A172 (cell line): ENCODE measurements at regions not wholly inside any gene's neighbourhood (a gene's known extent, or its start where the extent isn't known, plus 50 kb on each side); places are given as distances from the start of the nearest gene placed in this dataset.
A peak's percentile ranks its signal among the peaks of the same experiment; 100 is the strongest.
"Not testable (repeated sequence)": the region's sequence is repeated elsewhere in the genome, so short reads cannot be mapped to it uniquely, and the experiment has no call there.

ENCODE experiments used
- DNase-seq: peaks from one replicate; pipeline ENCODE4 v3.0.0-alpha.2; 2015; ENCODE audit warnings: low spot score

DNA sequence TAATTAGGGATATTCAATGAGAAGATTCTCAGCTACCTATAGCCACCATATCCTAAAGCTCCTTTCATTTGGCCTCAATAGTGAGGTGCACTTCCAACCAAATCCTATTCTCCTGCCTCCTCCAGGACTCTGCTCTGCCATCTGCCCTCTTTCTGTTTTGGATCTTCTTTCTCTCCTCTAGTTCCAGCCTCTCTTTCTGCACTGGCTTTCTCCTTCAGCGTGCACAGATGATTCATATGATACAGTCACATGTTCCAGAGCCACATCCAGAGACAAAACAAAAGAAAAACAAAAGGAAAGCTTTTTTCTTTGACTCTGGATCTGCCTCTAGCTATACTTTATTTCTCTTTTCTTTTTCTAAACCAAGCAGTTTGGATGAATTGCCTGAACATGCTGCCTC, 531.9 kb upstream of the MAN1A1 start:
- peak; percentile 24 for DNase-seq

DNA sequence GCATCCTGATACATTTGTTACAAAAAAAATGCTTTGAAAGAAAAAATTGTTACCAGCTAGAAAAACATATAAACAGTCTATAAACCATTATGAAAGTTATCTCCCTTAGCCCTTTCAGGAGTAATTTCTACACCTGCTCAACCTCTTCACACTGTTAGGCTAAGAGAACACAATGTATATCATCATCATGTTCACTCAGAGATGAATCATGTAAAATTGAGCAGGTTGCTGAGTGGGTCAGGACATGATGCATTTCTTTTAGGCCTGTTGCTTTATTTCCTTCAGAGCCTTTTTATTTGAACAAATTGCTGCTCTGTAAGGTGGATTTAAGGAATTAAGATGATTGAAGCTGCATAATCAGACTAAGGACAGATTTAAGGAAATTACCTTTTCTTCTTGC, 531.3 kb upstream of the MAN1A1 start:
- no peak for DNase-seq

DNA sequence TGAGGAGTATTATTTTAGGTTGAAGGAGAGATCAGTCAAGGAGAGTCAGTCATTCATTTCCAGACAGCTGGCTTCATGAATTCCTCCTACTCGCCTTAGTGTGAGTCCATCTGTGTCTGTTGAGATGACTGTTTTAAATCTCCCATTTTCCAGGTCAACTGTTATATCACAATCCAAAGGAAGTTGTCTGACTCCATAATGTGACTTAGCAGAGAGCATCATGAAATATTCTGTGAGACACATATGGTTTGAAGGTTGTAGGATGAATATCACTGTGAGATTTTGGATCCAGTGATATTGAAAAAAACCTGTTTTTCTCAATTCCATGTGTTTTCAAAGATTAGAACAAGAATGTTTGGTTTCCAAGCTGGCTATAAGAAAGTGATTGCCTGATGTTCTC, 530.2 kb upstream of the MAN1A1 start:
- no peak for DNase-seq

GRCh38 chr6:119874381-119874780, 524.8 kb upstream of the MAN1A1 start:
- DNase-seq: no peak

- DNase-seq: no peak
Observed at GRCh38 chr6:119873107-119873506, 523.5 kb upstream of the MAN1A1 start.

DNA sequence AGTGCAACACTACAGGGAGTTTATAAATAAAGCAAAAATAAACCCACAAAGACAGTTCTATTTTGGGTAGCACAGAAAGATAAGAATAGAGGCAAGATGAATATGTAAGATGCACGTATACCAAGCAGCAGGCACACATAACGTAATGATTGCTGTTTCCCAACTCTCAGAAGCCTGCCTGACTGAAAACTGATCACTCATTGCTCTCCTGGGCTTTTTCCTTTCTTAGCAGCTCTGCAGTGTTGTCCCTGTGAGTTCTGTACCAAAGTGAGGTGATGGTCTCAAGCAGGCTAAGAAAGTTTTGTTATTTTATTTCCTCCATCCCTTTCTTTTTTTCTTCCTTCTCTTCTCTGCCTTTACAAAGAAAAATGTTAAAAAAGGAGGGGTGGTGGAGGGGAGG, 522.0 kb upstream of the MAN1A1 start:
- DNase-seq: no peak

- DNase-seq: no peak
Observed at GRCh38 chr6:119865466-119866350, 516.1 kb upstream of the MAN1A1 start.

DNA sequence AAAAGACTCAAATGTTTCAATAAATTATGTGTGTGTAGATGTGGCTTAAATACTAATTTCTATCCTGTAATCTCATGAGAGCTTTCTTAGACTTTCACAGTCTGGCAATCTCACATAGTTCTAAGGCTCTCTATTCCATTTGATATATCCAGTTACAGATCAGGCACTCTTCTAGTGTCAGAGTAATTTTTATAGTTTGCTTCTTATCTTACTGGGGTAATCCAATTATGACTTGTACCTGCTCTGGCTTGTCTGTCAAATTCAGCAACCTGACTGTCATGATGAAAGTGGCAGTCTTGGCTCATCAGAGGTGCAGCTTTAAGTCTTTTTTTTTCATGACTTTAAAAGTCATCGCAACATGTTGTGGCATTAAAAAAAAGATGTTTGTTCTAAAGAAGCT, 513.2 kb upstream of the MAN1A1 start:
- DNase-seq: no peak

- peak; percentile 18 for DNase-seq
Observed at GRCh38 chr6:119858901-119859300, 509.3 kb upstream of the MAN1A1 start.

- DNase-seq: peak; percentile 43
Observed at GRCh38 chr6:119856136-119856535, 506.6 kb upstream of the MAN1A1 start.

- no peak for DNase-seq
Observed at GRCh38 chr6:119848696-119849095, 499.1 kb upstream of the MAN1A1 start.

GRCh38 chr6:119845161-119845560, 495.6 kb upstream of the MAN1A1 start:
- no peak for DNase-seq

DNA sequence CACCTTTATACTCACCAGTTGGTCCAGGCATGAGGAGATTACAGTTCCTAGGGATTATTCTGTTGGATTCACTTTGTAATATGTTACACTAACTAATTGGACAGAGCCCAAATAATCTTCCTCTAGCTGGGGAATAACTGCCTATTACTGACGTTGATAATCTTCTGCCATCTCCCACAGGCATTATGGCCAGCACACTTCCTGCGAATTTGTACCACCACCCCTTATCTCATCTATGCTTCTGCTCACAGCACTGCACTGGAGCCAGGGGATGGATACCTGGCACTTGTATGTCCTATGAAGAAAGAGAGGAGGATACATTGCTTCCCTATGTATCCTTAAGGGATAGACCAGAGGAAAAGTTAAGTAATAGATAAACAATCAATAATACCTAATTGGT, 494.8 kb upstream of the MAN1A1 start:
- DNase-seq: no peak

GRCh38 chr6:119842191-119842590, 492.6 kb upstream of the MAN1A1 start:
- no peak for DNase-seq

GRCh38 chr6:119838043-119838442, 488.5 kb upstream of the MAN1A1 start:
- no peak for DNase-seq

- DNase-seq: peak; percentile 4
Observed at GRCh38 chr6:119834418-119834817, 484.9 kb upstream of the MAN1A1 start.

DNA sequence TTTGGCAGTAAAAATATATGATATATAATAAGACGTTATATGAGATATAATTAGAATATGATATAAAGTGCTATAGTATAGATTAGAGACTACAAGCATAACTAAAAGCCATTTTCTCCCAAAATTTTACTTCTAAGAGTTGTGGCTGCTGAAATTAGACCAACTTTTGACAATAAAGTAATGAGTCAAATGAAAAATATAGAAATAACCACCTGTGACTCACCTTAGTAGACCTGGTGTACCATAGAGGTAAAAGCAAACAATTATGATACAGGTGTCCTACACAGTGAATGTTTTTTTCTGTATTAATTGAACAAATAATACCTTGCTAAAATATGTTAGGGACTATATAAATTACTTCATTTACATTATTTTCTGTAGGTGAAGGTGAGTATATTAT, 482.9 kb upstream of the MAN1A1 start:
- DNase-seq: no peak

GRCh38 chr6:119830494-119831295, 481.1 kb upstream of the MAN1A1 start:
- DNase-seq: no peak

DNA sequence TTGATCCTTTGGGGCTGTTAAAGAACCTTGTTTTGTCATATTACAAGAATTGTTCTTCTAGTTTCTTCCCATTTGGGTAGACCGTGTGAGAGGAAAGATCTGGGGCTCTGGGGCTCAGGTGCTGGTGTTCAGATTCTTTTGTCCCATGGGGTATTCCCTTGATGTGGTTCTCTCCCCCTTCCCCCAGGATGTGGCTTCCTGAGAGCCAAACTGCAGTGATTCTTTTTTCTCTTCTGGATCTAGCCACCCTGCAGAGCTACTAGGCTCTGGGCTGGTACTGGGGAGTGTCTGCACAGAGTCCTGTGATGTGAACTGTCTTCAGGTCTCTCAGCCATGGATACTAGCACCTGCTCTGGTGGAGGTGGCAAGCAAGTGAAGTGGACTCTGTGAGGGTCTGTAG, 480.5 kb upstream of the MAN1A1 start:
- no peak for DNase-seq

GRCh38 chr6:119829499-119829898, 479.9 kb upstream of the MAN1A1 start:
- DNase-seq: not testable (repeated sequence)

GRCh38 chr6:119829006-119829405, 479.4 kb upstream of the MAN1A1 start:
- DNase-seq: no peak

DNA sequence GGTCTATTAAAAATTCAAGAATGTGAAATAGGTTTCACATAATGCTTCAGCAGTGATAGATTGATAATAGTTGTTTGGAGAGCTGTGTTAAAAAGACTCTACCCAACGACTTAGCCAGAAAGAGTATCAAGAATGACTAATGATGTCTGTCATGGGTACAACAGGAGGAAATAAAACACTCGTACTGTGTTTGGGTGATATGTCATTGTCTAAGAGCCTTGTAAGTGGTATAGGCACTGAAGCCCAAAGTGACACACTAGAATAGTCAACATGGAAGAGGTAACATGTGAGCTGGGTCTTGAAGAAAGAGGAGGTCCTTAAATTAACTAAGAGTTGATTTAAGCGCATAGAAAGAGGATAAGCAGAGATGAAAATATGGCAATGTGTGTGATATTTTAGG, 471.8 kb upstream of the MAN1A1 start:
- DNase-seq: no peak

DNA sequence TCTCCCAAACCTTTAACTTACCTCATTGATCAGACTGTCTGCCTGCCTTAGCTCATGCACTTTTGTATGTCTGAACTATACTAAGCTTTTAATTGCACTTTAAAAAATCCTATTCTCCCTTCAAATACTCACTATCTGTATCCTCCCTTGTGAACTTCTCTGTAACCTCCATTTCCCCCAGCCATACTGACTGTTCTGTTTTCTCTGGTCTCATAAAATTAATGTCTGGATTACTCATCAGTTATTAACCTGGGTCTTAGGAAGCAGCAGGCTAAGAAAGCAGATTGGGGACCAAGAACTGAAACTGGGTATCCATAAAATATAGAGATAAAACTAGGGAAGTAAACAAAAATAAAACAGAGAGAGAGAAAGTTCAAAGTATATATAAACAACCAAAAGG, 469.3 kb upstream of the MAN1A1 start:
- no peak for DNase-seq
